ENCODE measurements at regions not wholly inside any gene's neighbourhood (a gene's known extent, or its start where the extent isn't known, plus 50 kb on each side); places are given as distances from the start of the nearest gene placed in this dataset.

GRCh38 chr6:115393821-115394220, 666.9 kb downstream of the FRK start:
- in situ Hi-C loops (cut with MboI; ENCODE audit: low pct_unique_long_range_greater_than_20kb, low sequenced_read_pairs, unreplicated experiment), result no loop called here
- no peak for TF ChIP-seq CTCF (IDR thresholded peaks at IDR 0.05; ENCODE audit: extremely low read depth, insufficient read depth, missing control alignments)
- no peak for DNase-seq (ENCODE audit: low spot score)

GRCh38 chr6:115370202-115370601, 690.5 kb downstream of the FRK start:
- DNase-seq (ENCODE audit: low spot score), result no peak
- no peak for TF ChIP-seq CTCF (IDR thresholded peaks at IDR 0.05; ENCODE audit: extremely low read depth, insufficient read depth, missing control alignments)
- in situ Hi-C loops (cut with MboI; ENCODE audit: low pct_unique_long_range_greater_than_20kb, low sequenced_read_pairs, unreplicated experiment), result no loop called here

- no peak for TF ChIP-seq CTCF (IDR thresholded peaks at IDR 0.05; ENCODE audit: extremely low read depth, insufficient read depth, missing control alignments)
- in situ Hi-C loops (cut with MboI; ENCODE audit: low pct_unique_long_range_greater_than_20kb, low sequenced_read_pairs, unreplicated experiment), result no loop called here
- no peak for DNase-seq (ENCODE audit: low spot score)
These were observed 694.9 kb downstream of the FRK start for GRCh38 chr6:115365783-115366182.

GRCh38 chr6:115363379-115363778, 697.3 kb downstream of the FRK start:
- TF ChIP-seq CTCF (IDR thresholded peaks at IDR 0.05; ENCODE audit: extremely low read depth, insufficient read depth, missing control alignments), result no peak
- no peak for DNase-seq (ENCODE audit: low spot score)
- in situ Hi-C loops (cut with MboI; ENCODE audit: low pct_unique_long_range_greater_than_20kb, low sequenced_read_pairs, unreplicated experiment), result no loop called here

- no peak for TF ChIP-seq CTCF (IDR thresholded peaks at IDR 0.05; ENCODE audit: extremely low read depth, insufficient read depth, missing control alignments)
- in situ Hi-C loops (cut with MboI; ENCODE audit: low pct_unique_long_range_greater_than_20kb, low sequenced_read_pairs, unreplicated experiment), result no loop called here
- DNase-seq (ENCODE audit: low spot score), result no peak
These were observed 698.5 kb downstream of the FRK start for GRCh38 chr6:115362234-115362633.

- in situ Hi-C loops (cut with MboI; ENCODE audit: low pct_unique_long_range_greater_than_20kb, low sequenced_read_pairs, unreplicated experiment), result no loop called here
- no peak for DNase-seq (ENCODE audit: low spot score)
- no peak for TF ChIP-seq CTCF (IDR thresholded peaks at IDR 0.05; ENCODE audit: extremely low read depth, insufficient read depth, missing control alignments)
These were observed 699.9 kb downstream of the FRK start for GRCh38 chr6:115360602-115361325.

Measured in GM13977 (cell line).